ENCODE measurements at regions not wholly inside any gene's neighbourhood (a gene's known extent, or its start where the extent isn't known, plus 50 kb on each side); places are given as distances from the start of the nearest gene placed in this dataset.
"Not testable (repeated sequence)": the region's sequence is repeated elsewhere in the genome, so short reads cannot be mapped to it uniquely, and the experiment has no call there.

GRCh38 chrX:81348388-81348787 lies 146.5 kb downstream of the SH3BGRL start:
- no peak for DNase-seq (ENCODE audit: low spot score)

GRCh38 chrX:81354954-81355353 lies 153.1 kb downstream of the SH3BGRL start:
- no peak for DNase-seq (ENCODE audit: low spot score)

GRCh38 chrX:81355436-81355835 lies 153.5 kb downstream of the SH3BGRL start:
- no peak for DNase-seq (ENCODE audit: low spot score)

GRCh38 chrX:81367291-81367690 lies 165.4 kb downstream of the SH3BGRL start:
- DNase-seq (ENCODE audit: low spot score): no peak

GRCh38 chrX:81377329-81377728 lies 175.4 kb downstream of the SH3BGRL start:
- DNase-seq (ENCODE audit: low spot score): peak; percentile 20

- DNase-seq (ENCODE audit: low spot score): no peak
These were observed 176.7 kb downstream of the SH3BGRL start for GRCh38 chrX:81378560-81378959.

GRCh38 chrX:81390237-81390636 lies 188.3 kb downstream of the SH3BGRL start:
- no peak for DNase-seq (ENCODE audit: low spot score)

GRCh38 chrX:81392396-81392795 lies 190.5 kb downstream of the SH3BGRL start:
- no peak for DNase-seq (ENCODE audit: low spot score)

- DNase-seq (ENCODE audit: low spot score): no peak
These were observed 203.9 kb downstream of the SH3BGRL start for GRCh38 chrX:81405781-81406180.

- DNase-seq (ENCODE audit: low spot score): no peak
These were observed 209.6 kb downstream of the SH3BGRL start for GRCh38 chrX:81411517-81411916.

- DNase-seq (ENCODE audit: low spot score): no peak
These were observed 210.5 kb downstream of the SH3BGRL start for GRCh38 chrX:81412428-81412827.

GRCh38 chrX:81412857-81413256 lies 211.0 kb downstream of the SH3BGRL start:
- not testable (repeated sequence) for DNase-seq (ENCODE audit: low spot score)

GRCh38 chrX:81414630-81415029 lies 212.7 kb downstream of the SH3BGRL start:
- DNase-seq (ENCODE audit: low spot score): no peak
